ENCODE measurements at regions not wholly inside any gene's neighbourhood (a gene's known extent, or its start where the extent isn't known, plus 50 kb on each side); places are given as distances from the start of the nearest gene placed in this dataset.
"Not testable (repeated sequence)": the region's sequence is repeated elsewhere in the genome, so short reads cannot be mapped to it uniquely, and the experiment has no call there.

- no peak for DNase-seq (ENCODE audit: low spot score)
Measured at GRCh38 chr13:65808061-65808460, 1422.1 kb downstream of the PCDH9 start.

GRCh38 chr13:65803530-65804392 is 1426.4 kb downstream of the PCDH9 start:
- DNase-seq (ENCODE audit: low spot score) = no peak

- no peak for DNase-seq (ENCODE audit: low spot score)
Measured at GRCh38 chr13:65789815-65790214, 1440.3 kb downstream of the PCDH9 start.

DNA sequence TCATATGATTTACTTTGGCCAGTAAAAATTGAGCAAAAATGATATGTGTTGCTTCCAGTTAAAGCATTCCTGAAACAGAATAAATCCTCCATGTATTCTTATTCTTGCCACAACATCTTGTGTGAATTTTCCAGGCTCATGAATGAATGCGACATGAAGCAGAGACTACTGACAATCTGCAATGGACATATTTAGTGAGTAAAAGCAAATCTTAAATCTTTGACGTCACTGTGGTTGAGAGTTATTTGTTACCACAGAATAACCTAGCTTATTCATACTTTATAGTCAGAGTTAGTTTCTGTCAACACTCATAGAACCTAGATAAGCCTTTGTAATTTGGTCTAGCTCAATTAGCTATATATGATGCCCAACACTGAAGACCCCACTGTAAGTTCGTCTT is 1443.1 kb downstream of the PCDH9 start:
- DNase-seq (ENCODE audit: low spot score) = no peak

DNA sequence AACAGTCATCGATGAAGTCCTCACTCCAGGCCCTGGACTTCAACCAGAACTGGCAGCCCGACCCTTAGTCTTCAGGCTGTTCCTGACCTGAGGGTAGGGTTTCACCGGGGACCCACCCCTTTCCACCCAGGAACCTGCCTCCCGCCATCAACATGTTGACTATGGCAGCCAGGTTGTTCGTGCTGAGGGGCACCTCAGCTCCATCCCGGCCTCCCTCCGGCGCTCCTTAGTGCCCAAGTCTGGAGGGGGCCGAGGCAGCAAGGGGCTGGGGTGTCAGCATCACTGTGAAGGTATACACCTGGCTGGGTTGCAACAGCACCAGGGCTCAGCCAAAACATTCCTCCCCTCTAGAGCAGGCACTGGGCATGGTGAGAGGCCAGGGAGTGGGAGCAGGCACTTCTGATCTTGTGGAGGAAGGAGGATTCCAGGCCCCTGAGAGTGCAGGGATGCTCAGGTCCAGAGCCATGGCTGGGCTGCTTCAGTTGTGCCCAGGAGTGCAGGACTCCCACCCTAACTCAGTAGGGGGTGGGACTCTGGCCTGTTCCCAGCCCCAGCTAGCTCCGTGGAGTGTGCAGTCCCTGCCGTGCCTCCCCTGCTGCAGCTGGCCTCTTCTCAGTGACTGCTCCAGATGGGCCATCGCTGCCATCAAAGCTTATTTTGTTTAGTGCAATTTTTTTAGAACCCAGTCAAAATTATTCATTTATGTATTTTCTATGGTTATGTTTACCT is 1445.9 kb downstream of the PCDH9 start:
- no peak for DNase-seq (ENCODE audit: low spot score)

DNA sequence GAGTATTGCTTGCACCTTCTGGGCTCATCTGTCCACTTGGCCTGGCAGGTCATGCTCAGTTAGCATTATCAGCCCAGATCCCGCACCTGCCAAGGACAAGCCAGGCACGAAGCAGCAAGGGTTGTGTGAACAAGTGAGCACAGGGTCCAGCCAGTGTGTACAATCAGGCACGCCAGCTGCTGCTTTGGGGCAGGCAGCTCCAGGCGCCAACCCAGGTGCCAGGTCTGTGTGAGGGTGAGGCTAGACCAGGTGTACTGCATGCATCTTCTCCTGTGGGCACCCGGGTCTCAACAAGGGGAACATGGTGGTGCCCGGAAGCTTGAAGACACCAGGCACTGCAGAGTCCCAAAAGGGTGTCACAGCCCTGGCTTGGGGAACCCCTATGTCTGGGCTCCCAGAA is 1446.8 kb downstream of the PCDH9 start:
- DNase-seq (ENCODE audit: low spot score) = no peak

DNA sequence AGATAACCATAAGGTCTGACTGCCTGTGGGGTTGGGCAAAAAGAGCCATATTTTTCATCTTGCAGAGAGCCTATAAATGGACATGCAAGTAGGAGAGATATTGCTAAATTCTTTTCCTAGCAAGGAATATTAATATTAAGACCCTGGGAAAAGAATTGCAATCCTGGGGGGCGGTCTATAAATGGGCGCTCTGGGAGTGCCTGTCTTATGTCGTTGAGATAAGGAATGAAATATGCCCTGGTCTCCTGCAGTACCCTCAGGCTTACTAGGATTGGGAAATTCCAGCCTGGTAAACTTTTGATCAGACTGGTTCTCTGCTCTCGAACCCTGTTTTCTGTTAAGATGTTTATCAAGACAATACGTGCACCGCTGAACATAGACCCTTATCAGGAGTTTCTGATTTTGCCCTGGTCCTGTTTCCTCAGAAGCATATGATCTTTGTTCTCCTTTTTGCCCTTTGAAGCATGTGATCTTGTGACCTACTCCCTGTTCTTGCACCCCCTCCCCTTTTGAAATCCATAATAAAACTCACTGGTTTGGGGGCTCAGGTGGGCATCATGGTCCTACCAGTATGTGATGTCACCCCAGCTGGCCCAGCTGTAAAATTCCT is 1458.3 kb downstream of the PCDH9 start:
- not testable (repeated sequence) for DNase-seq (ENCODE audit: low spot score)

DNA sequence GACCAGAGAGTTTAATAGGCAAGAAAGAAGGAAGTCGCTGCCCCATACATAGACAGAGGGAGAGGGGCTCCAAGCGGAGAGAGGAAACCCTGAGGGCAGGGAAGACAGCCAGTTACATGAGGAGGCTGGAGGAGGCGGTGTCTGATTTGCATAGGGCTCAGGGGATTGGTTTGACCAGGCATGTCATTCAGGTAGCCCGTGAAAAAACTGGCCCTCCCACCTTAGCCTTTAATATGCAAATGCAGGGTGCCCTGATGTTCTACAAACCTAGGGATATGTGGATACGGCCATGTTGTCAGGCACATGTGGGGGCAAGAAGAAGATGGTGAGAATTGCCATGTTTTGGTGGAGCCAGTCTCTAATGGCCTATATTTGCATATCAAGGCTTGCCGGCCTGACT is 1461.6 kb downstream of the PCDH9 start:
- DNase-seq (ENCODE audit: low spot score) = no peak

GRCh38 chr13:65763811-65764210 is 1466.3 kb downstream of the PCDH9 start:
- no peak for DNase-seq (ENCODE audit: low spot score)

DNA sequence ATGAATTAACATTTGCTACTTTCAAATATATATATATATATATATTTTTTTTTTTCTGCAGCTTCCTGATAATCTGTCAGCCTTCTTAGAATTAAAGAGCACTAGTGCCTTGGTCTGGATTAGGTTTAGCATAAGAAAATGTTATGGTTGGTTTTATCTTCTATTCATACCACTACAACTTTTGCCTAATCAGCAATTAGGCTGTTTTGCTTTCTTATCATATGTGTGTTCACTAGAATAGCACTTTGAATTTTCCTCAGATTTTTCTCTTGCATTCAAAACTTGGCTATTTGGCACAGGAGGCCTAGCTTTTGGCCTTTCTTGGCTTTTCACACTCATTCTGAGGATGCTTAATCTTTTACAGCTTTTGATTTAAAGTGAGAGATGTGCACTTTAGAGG is 1468.1 kb downstream of the PCDH9 start:
- DNase-seq (ENCODE audit: low spot score) = no peak

DNA sequence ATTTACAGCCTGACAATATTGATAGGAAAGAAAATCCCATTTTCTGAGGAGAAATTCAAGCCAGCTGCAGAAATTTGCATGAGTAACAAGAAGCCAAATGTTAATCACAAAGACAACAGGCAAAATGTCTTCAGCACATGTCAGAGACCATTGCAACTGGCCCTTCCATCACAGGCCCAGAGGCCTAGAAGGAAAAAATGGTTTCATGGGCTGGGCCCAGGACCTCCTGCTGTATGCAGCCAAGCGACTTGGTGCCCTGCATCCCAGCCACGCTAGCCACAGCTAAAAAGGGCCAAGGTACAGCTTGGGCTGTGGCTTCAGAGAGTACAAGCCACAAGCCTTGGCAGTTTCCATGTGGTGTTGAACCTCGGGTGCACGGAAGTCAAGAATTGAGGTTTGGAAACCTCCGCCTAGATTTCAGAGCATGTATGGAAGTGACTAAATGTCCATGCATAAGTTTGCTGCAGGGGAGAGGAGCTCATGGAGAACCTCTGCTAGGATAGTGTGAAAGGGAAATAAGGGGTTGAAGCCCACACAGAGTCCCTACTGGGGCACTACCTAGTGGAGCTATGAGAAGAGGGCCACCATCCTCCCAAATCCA is 1474.0 kb downstream of the PCDH9 start:
- DNase-seq (ENCODE audit: low spot score) = no peak

DNA sequence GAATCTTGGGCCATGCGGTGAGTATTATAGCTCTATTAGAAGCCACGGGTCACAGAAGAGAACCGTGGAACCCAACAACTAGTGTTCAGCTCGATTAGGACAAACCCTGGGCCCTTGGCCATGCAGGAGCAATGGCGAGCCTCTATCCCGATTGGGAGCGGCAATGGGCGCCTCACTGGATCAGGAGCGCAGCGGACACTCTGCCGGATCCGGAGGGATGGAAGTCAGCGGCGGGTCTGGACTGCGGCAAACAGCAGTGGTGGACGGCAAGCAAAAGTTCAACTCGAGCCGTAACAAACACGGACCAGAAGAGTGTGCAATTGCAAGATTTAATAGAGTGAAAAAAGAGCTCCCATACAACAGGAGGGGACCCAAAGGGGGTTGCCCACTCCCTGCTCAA is 1481.9 kb downstream of the PCDH9 start:
- DNase-seq (ENCODE audit: low spot score) = no peak

GRCh38 chr13:65746406-65746921 is 1483.7 kb downstream of the PCDH9 start:
- DNase-seq (ENCODE audit: low spot score) = no peak

DNA sequence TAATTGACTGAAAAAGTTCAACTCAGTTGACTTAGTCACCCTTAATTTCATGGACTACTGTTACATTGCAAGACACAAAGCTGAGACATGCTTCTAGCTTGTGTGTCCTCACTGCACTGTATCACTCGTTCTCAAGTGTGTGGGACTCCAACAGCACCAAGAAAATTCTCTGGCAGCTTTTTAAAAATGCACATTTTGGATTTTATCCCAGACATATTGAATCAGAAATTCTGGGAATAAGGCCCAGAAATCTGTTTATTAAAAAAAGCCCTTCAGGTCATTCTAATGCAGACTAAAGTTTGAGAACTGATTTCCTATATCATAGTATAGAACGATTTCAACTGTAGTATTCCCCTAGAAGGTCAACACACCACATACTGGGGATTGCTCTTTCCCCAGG is 1485.3 kb downstream of the PCDH9 start:
- no peak for DNase-seq (ENCODE audit: low spot score)

DNA sequence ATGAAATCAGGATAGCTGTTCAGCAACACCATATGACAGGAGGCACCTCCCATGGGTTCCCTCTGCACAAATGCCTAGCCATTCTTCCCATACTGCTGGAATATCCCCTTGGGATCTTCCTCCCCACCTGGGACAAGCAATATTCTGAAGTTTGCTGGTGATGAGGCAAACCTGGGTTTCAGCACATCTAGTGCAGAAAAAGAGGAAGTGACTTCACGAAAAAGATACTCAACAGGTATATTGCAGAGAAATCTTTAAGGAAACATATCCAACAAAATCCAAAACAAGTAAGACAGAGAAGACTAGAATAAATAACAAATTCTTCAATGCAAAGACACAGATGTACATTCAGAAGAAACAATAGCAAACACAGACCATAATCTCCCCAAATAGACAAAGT is 1497.0 kb downstream of the PCDH9 start:
- DNase-seq (ENCODE audit: low spot score) = no peak

DNA sequence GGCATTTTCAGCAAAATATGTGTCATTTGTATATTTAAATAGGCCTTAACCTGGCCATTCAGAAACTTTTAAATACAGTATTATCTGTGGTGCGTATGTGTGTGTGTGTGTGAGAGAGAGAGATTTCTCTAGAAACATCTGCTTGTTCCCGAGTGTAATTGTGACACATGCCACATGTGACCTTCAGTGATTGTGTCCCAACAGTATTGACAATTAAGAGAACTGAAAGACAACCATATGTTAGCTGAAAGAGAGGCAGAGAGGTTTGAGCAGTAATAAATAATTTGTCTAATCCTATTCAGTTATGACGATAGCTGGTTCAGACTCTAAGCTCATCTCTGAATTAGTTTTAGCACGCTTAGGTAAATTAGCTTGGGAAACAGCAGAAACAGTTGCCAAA is 1503.1 kb downstream of the PCDH9 start:
- no peak for DNase-seq (ENCODE audit: low spot score)

- no peak for DNase-seq (ENCODE audit: low spot score)
Measured at GRCh38 chr13:65725006-65725405, 1505.1 kb downstream of the PCDH9 start.

- DNase-seq (ENCODE audit: low spot score) = no peak
Measured at GRCh38 chr13:65724226-65724625, 1505.9 kb downstream of the PCDH9 start.

GRCh38 chr13:65722506-65722905 is 1507.6 kb downstream of the PCDH9 start:
- DNase-seq (ENCODE audit: low spot score) = no peak

GRCh38 chr13:65719831-65720230 is 1510.3 kb downstream of the PCDH9 start:
- no peak for DNase-seq (ENCODE audit: low spot score)

GRCh38 chr13:65710514-65710913 is 1519.6 kb downstream of the PCDH9 start:
- DNase-seq (ENCODE audit: low spot score) = no peak

- DNase-seq (ENCODE audit: low spot score) = no peak
Measured at GRCh38 chr13:65697843-65698242, 1532.3 kb downstream of the PCDH9 start.
